NCI-H748 treated with DMSO at 0.1 percent for 48 hours (cell line): ENCODE measurements at regions not wholly inside any gene's neighbourhood (a gene's known extent, or its start where the extent isn't known, plus 50 kb on each side); places are given as distances from the start of the nearest gene placed in this dataset.
"Not testable (repeated sequence)": the region's sequence is repeated elsewhere in the genome, so short reads cannot be mapped to it uniquely, and the experiment has no call there.

Experiments used
- DNase-seq: peaks from one replicate; lab custom pipeline; 2025; lab: John Stamatoyannopoulos, UW

DNA sequence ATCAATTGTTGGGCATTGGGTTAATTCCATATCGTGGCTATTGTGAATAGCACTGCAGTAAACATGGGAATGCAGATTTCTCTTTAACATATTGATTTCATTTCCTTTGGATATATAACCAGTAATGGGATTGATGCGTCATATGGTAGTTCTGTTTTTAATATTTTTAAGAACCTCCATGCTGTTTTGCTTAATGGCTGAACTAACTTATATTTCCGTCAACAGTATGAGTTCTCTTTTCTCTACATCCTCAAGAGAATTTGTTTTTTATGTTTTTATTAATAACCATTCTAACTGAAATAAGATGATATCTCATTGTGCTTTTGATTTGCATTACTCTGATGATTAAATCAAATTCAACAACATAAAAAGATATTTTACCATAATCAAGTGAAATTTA lies 228.5 kb upstream of the FSIP2 start:
- no peak for DNase-seq

GRCh38 chr2:185511925-185512324 lies 226.7 kb upstream of the FSIP2 start:
- DNase-seq: no peak

DNA sequence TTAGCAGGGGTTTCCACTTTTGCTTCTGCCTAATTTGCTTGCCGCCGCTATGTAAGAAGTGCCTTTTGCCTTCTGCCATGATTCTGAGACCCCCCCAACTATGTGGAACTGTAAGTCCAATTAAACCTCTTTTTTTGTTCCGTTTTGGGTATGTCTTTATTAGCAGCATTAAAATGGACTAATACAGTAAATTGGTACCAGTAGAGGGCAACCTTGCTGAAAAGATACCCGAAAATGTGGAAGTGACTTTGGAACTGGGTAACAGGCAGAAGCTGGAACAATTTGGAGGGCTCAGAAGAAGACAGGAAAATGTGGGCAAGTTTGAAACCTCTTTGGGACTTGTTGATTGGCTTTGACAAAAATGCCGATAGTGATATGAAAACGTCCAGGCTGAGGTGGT lies 216.1 kb upstream of the FSIP2 start:
- no peak for DNase-seq

- not testable (repeated sequence) for DNase-seq
Observed at GRCh38 chr2:185524242-185524641, 214.4 kb upstream of the FSIP2 start.

- DNase-seq: no peak
Observed at GRCh38 chr2:185526161-185526560, 212.4 kb upstream of the FSIP2 start.

DNA sequence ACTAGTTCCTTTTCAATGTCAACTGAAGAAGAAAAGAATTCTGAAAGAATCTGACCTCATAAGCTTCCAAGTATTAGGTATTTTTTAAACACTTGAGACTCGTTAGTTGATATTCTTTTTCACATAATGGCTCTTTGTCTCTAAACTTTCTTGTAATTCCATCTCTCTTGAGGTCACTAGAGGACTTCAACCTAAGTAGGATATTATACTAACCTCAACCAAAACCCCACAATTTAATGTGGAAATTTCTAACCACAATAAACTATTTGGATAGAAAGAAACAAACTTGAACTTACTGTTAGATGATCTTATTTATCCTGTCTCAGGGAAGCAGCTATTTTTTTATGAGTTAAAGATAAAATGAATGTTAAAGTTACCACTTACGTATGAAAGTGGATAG lies 206.9 kb upstream of the FSIP2 start:
- DNase-seq: no peak

GRCh38 chr2:185537689-185538088 lies 200.9 kb upstream of the FSIP2 start:
- no peak for DNase-seq

- DNase-seq: no peak
Observed at GRCh38 chr2:185567196-185567595, 171.4 kb upstream of the FSIP2 start.

DNA sequence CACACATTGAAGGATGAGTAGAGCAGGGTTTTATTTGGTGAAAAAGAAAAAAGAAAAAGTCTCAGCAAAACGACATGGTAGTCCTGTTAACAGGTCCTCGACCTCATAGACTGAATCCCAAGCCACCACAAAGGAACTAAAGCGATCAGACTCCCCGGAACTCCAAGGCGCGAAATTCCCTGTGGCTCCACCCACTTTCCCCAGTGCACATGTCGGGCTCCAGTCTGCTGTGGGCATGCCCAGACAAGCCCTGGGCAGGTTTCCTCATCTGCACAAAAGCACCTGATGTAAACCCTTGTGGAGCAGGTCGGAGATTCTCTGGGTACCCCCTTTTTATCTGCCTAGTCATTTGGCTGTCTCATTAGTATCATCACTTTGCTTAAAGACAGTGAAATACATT lies 170.7 kb upstream of the FSIP2 start:
- no peak for DNase-seq

GRCh38 chr2:185578322-185578721 lies 160.3 kb upstream of the FSIP2 start:
- DNase-seq: no peak

GRCh38 chr2:185583058-185583816 lies 155.4 kb upstream of the FSIP2 start:
- DNase-seq: no peak

DNA sequence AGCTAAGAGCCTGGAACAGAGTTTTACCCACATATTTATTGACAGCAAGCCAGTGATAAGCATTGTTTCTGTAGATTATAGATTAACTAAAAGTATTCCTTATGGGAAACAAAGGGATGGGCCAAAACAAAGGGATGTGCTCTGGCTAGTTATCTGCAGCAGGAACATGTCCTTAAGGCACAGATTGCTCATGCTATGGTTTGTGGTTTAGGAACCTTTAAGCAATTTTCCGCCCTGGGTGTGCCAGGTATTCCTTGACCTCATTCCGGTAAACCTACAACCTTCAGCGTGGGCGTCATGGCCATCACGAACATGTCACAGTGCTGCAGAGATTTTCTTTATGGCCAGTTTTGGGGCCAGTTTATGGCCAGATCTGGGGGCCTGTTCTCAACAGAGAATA lies 153.4 kb upstream of the FSIP2 start:
- not testable (repeated sequence) for DNase-seq

DNA sequence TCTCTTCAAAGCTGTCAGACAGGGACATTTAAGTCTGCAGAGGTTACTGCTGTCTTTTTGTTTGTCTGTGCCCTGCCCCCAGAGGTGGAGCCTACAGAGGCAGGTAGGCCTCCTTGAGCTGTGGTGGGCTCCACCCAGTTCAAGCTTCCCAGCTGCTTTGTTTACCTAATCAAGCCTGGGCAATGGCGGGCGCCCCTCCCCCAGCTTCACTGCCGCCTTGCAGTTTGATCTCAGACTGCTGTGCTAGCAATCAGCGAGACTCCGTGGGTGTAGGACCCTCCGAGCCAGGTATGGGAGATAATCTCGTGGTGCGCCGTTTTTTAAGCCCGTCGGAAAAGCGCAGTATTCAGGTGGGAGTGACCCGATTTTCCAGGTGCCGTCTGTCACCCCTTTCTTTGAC lies 147.3 kb upstream of the FSIP2 start:
- DNase-seq: not testable (repeated sequence)

DNA sequence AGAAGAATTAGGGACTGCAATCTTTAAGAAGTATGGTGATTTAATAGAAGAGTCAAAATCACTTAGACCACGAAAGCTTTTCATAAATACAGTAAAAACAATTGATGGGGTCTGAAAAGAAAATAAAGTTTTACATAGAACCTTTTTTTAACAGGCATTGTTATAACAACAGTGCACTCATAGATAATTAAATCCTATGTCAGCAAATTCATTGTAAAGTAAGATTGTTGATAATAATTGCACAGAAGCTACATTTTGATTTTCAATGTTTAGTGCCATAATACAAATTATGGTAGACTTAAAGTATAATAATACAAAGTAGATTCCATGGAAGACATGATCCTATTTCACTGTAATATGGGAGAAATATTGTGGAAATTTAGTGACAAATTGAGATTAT lies 130.7 kb upstream of the FSIP2 start:
- DNase-seq: no peak

DNA sequence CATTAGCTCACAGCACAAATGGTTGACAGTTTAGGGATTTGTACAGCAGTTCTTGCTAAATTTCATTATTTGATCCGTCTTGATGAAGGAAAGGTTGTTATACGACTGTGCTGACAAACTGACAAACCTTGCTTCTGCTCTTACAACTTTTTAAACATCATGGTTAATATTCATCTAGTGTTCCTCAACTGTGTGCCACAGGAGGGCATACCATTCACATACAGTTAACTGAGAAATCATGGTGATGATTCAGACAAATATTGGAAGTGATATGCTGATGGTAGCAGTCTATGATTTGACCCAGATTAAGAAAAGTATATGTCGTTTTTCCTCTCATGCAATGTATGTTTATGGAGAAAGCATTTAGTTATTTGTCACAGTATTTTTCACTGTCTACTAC lies 129.8 kb upstream of the FSIP2 start:
- DNase-seq: no peak

GRCh38 chr2:185610301-185610700 lies 128.3 kb upstream of the FSIP2 start:
- DNase-seq: no peak

- no peak for DNase-seq
Observed at GRCh38 chr2:185618625-185619024, 120.0 kb upstream of the FSIP2 start.

GRCh38 chr2:185625604-185626003 lies 113.0 kb upstream of the FSIP2 start:
- DNase-seq: no peak

- DNase-seq: no peak
Observed at GRCh38 chr2:185628985-185629384, 109.6 kb upstream of the FSIP2 start.

GRCh38 chr2:185633621-185634020 lies 105.0 kb upstream of the FSIP2 start:
- no peak for DNase-seq

- DNase-seq: no peak
Observed at GRCh38 chr2:185638771-185639170, 99.8 kb upstream of the FSIP2 start.

GRCh38 chr2:185640588-185640987 lies 98.0 kb upstream of the FSIP2 start:
- DNase-seq: no peak

DNA sequence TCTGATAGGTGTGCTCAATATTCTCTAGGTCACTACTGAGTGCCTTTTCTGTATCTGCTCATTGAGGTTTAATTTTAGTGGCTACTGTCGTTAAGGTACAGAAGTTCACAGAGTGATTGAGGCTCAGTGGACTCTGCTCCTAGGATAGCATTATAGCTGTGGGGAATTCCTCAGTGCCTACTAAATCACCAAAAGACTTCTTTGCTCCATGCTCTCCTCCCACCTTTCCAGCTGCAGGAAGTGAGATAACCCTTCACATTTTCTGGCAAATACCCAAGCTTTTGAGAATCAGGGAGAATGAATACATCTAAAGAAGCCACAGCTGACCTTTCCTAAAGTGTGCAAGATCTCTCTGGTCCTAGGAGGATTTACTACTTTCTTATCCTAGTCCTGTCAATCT lies 95.2 kb upstream of the FSIP2 start:
- no peak for DNase-seq

DNA sequence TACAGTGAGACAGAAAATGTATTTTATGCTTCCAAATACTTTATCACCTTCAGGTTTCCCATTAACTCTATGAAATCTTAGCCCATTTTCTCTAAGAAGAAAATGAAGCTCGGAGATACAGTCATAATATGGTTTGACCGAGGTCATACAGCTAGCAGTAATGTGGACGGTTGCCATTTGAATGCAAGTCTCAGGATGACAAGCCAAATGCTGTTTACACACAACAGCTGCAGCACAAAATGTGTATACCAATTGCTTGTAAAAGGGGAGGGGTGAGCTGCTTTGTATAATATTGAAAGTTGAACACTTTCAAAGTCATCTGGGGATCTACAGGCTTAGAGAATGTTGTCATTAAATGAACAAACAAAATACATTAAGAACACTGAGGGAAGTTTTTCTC lies 93.8 kb upstream of the FSIP2 start:
- DNase-seq: no peak
